Activated CD8-positive, alpha-beta memory T cell treated with anti-CD3 and anti-CD28 coated beads, Interleukin-2, amount 50 U/mL, for 48 hours (primary cell): ENCODE measurements at regions not wholly inside any gene's neighbourhood (a gene's known extent, or its start where the extent isn't known, plus 50 kb on each side); places are given as distances from the start of the nearest gene placed in this dataset.

Experiments used
- DNase-seq: peaks from one replicate; pipeline ENCODE4 v3.0.0-alpha.2; 2020

DNA sequence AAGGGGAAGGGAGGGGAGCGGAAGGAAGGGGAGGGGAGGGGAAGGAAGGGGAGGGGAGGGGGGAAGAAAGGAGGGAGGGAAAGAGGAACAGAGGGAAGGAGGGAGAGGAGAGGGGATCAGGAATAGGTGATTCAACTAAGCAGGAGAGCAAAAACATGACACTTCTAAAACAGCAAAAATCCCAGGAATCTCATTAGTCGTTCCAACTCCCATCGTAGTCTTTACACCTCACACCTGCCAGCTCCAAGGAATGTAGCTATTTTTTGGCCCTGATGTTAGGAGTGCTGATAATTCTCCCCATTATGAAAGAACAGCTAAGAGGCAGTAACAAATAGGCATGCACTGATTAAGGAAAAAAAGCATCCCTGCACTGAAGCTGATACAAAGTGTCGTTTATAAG lies 709.9 kb upstream of the PKDCC start:
- no peak for DNase-seq

DNA sequence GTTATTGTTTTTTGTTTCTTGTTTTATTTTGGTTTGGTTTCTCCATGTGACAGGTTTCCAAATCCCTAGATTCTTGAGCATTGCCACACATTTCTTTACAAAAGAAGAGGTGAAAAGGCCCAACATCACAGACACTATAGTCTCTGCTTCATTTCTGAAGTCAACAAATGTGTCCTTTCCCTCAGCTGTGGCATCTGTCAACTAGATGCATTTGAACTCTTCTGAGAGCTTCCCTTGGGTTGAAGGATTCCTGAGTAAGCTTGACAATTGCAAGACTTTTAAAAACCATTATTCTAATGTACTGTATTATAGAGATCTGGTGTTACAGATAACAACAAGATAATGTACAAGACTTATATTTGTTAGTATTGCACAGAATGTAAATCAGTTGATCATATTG lies 703.3 kb upstream of the PKDCC start:
- no peak for DNase-seq

DNA sequence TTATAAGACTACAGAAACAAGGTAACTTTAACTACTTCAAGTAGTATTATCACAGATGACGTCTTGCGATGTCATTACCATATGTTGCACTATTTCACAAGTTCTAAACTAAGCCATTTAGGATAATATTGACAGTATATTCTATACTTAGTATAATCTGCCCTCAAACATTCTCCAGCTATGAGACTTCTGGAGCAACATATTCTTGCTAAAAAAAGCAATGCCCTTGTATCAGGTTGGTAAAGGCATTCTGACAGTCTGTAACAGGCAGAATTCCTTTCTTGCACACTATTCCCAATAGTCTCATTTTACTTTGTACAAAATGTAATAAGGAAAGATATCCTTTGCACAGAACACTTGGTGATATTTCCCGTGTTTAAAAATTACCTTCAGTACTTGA lies 694.8 kb upstream of the PKDCC start:
- no peak for DNase-seq

DNA sequence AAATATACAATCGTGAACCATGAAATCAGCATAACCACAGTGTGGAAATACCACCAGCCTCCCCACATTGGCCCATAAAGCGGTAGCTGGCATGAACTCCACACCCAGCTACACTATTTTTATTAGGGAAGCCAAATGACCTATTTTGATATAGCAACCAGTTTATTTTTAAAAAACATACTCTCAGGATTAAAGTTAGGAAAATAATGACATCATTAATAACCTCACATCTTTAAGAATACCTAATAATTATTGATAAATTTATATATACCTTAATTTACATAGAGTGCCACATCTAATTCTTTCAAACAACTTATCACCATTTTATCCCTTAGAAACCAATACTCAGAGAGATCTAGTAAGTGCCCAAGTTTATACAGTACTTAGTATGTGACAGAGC lies 692.0 kb upstream of the PKDCC start:
- DNase-seq: no peak

DNA sequence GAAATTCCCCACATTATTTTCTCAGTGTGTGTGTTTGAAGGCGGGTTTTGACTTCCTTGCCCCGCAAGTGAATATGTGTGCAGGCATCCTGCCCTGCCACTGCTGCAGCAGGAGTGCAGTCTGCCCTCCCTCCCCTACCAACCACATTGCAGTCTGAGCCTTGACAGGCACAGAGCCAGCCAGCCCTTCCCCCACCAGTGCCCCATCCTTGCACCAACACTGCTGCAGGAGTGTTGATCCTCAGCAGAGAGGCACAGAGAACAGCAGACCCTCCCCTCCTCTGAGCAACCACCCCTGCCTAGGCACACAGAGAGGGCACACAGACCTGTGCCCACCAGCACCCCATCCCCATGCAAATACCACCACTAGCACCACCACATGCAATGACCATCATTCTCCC lies 683.0 kb upstream of the PKDCC start:
- no peak for DNase-seq

DNA sequence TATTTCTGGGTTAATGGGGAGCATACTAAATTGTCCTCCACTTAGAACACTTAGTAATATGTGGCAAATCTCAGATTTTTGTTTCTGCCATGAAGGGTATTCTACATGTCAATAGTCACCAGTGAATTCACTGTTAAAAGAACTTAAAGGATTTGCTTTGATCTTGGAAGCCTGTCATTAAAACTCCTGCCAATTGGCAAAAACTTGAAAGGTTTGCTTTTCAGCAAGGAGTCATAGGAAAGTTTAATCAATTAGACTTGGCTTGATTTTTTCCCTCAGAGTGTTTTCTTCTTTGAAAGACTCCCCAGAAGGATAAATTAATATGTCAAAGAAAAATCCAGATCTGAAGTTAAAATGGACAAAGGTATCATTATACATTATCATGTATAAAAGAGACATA lies 671.9 kb upstream of the PKDCC start:
- no peak for DNase-seq

DNA sequence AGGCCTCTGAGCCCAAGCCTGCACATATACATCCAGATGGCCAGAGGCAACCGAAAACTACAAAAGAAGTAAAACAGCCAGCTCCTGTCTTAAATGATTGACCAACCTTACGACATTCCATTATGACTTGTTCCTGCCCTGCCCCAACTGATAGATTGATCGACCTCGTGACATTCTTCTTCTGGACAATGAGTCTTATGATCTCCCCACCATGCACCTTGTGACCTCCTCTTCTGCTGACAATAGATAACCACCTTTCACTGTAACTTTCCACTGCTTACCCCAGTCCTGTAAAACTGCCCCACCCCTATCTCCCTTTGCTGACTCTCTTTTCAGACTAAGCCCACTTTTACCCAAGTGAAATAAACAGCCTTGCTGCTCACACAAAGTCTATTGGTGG lies 670.0 kb upstream of the PKDCC start:
- no peak for DNase-seq

DNA sequence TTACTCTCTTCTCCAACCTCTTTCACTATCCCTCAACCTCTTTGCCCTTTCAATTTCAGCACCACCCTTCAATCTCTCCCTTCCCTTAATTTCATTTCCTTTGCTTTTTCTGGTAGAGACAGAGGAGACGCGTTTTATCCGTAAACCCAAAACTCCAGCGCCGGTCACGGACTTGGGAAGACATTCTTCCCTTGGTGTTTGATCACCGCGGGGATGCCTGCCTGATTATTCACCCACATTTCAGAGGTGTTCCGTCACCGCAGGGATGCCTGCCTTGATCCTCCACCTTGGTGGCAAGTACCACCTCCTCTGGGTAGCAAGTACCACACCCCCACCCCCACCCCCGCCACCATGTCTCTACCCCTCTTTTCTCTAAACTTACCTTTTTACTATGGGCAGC lies 669.4 kb upstream of the PKDCC start:
- DNase-seq: no peak

DNA sequence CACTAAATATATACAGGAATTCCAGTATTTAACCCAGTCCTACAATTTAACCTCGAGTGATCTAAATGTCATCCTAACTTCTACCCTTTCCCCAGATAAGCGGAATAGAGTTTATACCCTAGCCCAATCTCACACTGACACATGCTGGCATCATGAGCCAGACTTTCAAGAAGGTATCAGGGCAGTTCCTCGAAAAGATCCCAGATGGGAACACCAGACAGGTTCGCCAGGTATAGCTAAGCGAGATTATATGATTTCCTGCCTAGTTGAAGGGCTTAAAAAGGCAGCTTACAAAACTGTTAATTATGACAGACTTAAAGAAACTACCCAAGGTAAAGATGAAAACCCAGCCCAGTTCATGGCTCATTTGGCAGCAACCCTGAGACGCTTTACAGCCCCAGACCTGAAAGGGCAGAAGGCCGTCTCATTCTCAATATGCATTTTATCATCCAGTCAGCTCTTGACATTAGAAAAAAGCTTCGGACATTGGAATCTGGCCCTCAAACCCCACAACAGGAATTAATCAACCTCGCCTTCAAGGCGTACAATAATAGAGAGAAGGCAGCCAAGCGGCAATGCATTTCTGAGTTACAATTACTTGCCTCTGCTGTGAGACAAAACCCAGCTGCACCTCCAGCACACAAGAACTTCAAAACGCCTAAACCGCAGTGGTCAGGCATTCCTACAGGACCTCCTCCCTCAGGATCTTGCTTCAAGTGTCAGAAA lies 668.2 kb upstream of the PKDCC start:
- no peak for DNase-seq

DNA sequence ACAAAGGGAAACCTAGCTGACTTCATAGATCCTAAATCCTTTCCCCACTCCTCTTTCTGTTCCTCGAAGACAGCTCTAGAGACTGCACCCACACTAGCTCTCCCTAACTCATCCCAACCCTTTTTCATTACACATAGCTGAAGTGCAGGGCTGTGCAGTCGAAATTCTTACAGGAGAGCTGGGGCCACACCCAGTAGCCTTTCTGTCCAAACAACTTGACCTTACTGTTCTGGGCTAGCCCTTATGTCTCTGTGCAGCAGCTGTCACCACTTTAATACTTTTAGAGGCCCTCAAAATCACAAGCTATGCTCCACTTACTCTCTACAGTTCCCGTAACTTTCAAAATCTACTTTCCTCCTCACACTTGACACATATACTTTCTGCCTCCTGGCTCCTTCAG lies 666.1 kb upstream of the PKDCC start:
- DNase-seq: no peak

DNA sequence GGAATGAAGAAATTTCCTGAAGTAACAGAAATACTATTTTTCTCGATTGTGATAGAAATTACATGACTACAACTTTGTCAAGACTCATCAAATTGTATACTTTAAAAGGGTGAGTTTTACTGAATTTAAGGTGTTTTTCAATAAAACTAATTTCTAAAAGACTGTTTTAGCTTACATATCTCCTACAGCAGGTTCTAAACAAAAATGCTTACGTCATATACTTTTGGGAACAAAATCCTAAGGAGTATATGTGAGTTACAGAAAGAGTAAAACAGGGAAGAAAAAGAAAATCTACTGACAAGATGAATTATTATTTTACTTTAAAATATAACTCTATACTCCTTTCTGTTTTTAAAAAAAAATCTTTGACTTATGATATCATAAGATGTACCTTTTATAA lies 660.3 kb upstream of the PKDCC start:
- no peak for DNase-seq

DNA sequence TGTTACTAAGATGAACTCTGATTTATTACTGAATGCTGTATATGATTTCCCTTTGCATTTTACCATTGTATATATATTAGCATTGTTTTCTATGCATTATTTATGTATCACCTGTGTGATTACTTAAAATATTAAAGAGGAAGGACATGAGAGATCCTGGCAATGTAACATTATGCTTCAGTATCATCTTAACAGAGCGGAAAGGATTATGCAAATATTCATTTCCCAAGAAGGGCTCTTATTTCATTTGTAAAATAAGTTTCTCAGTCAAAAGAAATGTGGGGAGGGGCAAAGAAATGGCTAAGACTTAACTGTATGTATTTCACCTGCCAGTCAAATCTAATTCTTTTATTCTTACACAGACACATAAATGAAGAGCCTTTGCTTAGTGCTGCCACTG lies 654.2 kb upstream of the PKDCC start:
- no peak for DNase-seq

DNA sequence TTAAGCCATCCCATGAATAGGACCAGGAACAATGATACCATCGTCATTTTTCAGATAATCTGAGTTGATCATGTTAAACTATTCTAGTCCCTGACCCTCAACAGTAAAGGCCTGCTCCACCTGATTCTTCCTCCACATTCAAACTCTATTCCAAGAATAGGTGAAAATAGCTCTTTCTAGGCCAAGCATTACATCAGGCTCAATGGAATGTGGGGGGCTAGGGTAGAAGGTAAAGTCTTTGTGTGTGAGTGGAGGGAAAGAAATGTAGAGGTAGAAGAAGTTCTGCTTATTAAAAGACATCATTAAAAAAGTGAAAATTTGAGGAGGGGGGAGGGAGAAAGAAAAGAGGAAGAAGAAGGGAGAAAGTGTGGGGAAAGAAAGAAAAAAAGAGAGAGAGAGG lies 653.3 kb upstream of the PKDCC start:
- DNase-seq: no peak

DNA sequence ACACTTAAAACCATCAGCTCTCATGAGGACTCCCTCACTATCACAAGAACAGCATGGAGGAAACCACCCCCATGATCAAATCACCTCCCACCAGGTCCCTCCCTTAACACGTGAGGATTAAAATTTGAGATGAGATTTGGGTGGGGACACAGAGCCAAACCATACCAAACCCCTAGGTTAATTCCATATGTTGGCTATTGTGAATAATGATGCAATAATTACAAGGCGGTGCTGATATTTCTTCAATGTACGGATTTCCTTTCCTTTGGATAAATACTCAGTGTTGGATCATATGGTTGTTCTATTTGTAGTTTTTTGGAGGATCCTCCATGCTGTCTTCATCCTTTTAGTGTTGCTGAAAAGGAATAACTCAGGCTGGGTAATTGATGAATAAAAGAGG lies 652.1 kb upstream of the PKDCC start:
- DNase-seq: no peak

DNA sequence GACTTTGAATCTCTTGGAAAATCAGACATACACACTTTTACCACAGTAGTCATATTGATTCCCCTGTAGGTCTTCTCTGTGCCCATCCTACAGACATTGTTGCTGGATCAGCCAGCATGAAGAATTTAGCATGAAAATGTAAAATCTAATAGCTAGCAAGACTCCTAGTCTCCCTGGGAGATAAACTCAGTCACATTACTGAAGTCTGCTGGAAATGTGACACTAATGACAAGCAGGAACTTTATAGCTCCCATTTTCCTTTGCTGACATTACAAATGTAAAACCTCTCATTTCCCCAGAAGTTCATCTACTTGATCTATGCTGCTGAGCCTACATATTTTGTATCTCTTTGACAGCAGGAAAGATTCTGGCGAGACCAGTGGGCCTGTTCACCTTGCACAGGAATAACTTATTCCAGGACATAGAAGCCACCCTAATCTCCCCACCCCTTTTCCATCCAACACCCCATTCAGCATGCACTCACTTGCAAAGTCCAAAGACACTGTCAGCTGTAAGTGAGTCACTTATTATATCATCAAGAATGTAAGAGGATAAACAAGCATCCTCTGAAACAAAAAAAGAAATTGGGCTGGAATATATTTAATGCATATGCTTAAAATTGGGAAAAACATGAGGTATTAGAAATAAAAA lies 648.3 kb upstream of the PKDCC start:
- DNase-seq: no peak

DNA sequence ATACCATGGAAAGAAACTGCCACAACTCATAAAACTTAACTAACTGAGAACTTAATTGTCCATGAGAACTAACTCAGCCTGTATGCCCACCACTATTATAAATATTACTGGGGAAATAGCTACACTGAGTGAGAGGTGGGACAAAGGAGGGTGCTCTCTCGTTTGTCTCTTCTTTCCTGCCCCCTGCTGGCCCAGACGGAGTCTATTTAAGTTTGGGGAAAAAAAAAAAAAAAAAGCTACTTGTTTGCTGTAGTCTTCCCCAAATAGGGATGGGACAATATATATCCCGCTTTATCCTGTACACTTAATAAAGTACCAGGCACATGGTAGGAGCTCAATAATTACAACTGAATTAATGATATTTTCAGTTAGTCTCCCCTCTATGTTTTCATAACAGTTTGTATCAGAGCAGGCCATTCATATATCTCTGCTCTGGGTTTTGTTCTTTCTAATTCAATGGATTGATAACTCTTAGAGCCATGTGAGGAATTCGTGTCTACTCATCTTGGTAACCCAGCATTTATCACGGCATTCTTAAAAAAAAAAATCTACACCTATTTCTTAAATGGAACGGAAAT lies 647.6 kb upstream of the PKDCC start:
- no peak for DNase-seq

DNA sequence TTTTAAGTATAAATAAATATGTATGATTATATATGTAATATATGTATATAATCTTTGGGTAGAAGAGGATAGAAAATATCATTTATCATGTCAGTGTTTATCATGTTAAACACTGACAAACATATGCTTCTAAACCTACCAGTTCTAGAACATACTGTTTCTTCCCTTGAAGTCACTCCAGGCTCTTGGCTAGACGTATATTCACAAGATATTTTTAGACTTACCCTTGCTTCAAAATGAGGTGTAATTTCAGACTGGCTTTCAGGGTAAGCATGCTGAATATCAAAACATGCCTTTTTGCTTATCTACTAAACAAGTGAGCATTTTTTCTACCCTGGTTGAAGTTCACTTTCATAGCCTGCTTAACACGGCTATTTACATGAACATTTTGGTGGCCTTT lies 642.4 kb upstream of the PKDCC start:
- DNase-seq: no peak

DNA sequence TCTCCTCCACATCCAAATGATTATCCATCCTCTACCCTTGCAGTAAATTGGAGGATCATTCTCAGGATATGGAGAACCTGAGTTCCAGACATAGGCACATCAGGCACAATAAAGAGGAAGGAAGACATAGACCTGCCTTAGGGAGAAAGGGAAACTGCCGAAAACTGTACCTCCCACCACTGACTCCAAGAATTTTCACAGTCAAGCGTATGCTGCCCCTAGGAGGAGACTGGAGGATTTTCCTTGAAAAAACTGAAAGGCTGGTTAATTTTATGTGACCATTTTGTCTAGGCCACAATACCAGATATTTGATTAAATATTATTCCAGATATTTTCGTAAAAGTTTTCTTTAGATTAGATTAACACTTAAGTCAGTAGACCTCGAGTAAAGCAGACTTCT lies 638.5 kb upstream of the PKDCC start:
- no peak for DNase-seq

DNA sequence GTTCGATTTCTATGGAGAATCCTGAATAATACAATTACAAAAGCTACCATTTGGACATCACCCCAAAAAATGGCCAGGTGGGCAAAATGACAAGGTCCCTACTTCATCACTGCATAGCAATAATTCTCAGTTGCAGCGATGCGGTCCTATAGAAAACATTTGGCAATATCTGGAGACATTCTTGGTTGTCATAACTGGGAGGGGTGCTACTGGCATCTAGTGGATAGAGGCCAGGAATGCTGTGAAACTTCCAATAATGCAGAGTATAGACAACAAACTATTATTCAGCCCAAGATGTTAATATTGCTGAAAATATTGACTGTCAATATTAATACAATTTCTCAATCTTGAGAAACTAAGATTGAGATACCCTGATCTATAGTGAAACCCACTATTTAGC lies 637.8 kb upstream of the PKDCC start:
- DNase-seq: no peak

DNA sequence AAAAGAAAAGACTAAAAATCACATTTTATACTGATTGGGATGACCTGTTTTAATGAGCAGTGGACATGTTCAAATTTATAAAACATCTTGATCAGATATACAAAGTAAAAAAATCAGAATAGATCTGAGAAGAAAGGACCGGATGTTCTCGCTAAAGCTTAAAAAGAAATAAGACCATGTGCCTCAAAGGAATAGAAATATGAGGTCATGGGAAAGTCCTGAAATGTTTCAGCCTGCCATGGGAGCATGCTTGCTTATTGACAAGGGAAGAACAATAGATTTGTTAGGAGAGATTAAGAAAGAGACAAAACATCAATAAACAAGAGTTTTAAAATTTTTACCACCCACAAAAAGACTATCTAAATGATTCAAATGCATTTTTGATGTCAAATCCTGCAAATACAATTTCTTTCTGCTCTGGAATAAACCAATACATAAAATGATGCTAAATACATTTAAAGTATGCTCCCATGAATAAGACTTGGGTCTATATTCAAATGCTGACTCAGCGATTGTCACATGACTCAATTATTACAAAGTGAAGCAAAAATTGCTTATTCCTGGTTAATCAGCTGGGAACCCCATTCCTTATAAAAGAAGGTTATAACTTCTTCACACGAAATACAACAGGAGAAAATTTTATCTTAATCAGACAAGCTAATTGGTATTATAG lies 633.9 kb upstream of the PKDCC start:
- no peak for DNase-seq

DNA sequence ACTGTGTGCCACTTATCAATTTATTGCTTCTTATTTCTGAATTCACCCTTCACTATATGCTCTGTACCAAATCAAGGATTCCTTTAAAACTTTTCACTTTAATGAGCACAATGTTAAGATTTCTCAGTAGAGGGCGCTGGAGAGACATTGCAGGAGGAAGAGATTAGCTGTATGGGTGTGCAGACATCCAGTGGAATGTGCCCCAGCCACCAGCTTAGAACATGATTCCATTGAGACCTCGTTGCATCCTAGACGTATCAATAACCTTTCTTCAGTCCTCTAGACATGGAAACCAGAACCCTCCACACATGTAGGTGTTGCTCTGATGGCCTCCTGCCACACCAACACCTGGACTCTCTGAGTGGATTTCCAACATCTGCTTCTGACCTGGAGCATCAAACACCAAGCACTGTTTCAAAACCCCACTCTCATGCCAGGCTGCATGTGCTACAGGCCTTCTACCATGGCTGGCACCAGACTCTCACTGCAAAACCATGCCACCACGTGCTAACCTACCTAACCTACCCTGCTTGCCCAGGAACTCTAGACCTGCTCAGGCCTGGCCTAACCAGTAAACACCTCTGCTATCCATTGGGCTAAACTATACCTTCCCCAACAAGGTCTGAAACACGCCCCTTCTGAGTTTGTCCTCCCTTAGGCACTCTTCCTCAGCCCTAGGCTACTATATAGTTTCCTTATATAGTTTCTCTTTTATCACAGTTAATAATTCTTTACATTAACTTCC lies 633.2 kb upstream of the PKDCC start:
- DNase-seq: no peak

DNA sequence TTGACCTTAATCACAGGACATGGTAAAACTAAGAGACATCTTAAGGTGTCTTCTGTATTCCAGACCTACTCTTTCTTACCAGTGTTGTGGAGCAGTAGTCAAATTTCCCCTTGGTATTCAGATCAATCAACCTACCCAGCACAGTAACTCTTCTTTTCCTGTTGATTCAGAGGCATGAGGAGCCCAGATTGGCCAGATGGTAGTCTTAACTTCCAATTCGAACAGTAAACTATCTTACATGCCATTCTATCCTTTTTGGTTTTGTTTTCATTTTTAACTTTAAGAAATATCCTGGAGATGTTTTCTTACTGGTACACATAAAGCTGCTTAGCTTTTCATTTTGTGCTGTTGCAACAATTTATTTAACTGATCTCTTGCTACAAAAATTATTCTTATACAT lies 630.3 kb upstream of the PKDCC start:
- no peak for DNase-seq

DNA sequence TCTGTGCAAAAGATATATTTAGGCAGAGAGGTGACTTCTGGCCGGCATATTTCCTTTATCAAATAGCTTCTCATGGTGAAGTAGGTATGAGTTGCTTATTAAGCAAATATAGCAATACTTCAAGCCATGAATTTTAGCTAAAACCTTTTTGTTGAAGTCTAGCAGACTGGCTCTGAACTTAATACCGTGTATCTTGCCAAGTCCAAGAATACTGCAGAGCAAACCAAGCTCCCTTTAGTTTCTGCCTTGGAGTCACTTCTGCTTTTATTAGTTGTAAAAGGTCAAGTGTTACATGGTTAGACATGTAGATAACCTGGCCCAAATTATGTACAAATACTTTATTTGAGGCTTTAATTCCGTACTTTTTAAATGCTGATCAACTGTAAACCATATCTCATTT lies 627.6 kb upstream of the PKDCC start:
- DNase-seq: no peak

DNA sequence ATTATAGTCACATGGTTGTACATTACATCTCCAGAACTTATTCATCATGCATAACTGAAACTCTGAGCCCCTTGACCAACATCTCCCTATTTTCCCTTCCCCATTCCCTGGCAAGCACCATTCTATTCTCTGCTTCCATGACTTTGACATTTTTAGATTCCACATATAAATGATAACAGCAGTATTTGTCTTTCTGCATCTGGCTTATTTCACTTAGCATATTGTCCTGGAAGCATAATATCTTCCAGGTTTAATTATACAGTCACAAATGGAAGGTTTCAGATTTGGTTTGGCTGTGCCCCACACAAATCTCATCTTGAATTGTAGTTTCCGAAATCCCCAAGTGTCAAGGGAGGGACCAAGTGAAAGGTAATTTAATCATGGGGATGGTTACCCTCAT lies 626.9 kb upstream of the PKDCC start:
- no peak for DNase-seq
